HG02798 (cell line): ENCODE measurements at regions not wholly inside any gene's neighbourhood (a gene's known extent, or its start where the extent isn't known, plus 50 kb on each side); places are given as distances from the start of the nearest gene placed in this dataset.
"Not testable (repeated sequence)": the region's sequence is repeated elsewhere in the genome, so short reads cannot be mapped to it uniquely, and the experiment has no call there.

Experiments used
- ATAC-seq: cut with Tn5 transposase; IDR thresholded peaks from one replicate; pipeline ENCODE4 v1.9.1; 2021; ENCODE audit warnings: mild to moderate bottlenecking; ENCODE audit not compliant: unreplicated experiment, poor library complexity

DNA sequence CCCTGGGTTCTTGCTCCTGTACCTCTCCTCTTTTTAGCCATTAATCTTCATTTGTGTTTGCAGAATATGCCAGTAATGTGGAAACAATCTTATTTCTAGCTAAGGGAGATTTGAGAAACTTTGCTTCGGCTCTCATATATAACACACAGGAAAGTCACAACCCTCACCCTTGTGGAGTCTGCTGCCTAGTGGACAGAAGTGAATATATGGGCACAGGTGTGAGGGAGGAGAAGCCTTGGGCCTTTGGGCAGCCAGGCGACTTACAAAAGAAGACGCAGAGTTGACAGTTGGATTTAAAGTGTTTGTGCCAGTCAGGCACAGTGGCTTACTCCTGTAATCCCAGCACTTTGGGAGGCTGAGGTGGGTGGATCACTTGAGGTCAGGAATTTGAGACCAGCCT is 181.8 kb upstream of the TBL1XR1 start:
- peak; percentile 44 for ATAC-seq

DNA sequence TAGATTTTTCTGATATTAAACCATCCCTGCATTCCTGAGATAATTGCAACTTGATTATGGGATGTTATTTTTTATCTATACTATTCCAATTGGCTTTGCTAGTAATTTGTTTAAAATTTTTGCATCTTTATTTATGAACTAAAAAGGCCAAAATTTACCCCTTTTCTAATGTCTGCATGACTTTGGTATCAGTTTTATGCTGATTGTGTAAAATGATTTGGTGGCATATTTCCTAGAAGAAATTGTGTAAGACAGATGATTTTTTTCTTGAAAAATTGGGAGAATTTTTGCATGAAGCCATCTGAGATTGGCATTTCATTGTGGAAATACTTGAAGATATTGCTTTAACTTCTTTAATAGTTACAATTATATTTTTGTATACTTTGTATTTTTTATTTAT is 183.8 kb upstream of the TBL1XR1 start:
- ATAC-seq: no peak

DNA sequence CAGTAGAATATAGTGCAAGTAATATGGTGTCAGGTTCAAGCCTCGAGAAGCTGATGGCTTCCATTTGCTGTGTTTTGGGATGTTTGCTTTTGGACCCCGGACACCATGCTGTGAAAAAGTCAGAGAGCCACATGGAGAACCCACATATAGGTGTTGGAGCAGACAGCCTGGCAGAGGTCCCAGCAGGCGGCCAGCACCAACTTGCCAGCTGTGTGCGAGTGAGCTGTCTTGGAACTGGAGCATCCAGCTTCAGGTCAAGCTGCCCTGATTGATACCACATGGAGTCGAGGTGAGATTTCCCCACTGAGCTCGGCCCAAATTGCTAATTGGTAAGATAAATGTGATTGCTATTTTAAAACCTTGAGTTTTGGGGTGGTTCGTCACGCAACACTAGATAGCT is 185.7 kb upstream of the TBL1XR1 start:
- no peak for ATAC-seq

DNA sequence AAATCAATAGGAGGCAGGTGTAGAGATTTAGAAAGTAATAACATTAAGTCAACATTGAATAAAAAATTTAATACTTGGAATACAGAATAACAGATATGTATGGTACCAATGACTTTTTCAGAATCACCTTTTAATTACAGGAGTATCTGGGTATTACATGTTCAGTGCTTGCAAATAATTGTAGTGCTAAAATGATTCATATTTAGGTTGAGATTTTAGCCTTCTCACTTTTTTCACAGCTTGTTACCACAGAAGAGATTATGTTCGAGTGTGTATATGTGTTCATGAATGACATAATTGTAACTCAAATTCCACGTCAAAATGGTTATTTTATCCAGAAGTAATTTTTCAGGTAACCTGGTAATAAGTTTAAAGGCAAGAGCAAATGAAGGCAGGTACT is 187.9 kb upstream of the TBL1XR1 start:
- ATAC-seq: no peak

DNA sequence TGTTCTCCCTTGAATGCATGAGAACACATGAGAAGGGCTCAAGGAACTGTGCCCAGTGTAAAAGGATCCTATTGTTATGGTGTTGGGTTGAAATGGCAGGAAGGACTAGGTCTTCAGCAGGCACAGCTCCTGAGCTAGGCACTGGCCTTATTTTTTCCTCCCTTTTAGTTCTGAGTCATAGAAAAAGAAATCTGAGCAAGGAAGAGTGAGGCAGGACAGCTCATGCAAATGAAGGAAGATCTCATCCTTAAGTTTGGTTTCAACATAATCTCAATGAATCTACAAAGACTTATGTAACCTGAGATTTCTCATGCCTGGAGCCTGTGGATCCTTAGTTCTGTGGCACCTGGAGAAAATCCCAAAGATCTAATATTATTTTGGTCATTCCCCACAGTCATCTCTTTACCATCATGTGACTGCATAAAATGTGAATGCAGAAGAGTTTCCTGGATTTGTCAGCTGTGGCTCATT is 188.6 kb upstream of the TBL1XR1 start:
- ATAC-seq: no peak

DNA sequence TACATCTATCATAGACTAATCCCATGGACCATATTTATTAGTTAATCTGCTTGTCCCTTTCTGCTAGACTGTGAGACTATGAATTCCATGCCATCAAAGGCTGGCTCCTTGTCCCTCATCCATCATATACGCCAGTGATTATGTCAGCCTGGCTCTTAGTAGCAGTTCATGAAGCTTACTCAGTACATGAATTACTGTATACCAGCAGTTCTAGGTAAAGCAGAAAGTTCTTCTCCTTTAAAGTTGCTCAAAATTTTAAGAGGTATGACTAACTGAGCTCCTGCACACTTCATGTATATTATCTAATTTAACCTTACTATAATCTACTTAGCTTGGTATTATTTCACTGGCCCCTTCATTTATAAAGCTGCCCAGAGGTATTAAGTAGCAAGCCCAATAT is 190.9 kb upstream of the TBL1XR1 start:
- no peak for ATAC-seq

DNA sequence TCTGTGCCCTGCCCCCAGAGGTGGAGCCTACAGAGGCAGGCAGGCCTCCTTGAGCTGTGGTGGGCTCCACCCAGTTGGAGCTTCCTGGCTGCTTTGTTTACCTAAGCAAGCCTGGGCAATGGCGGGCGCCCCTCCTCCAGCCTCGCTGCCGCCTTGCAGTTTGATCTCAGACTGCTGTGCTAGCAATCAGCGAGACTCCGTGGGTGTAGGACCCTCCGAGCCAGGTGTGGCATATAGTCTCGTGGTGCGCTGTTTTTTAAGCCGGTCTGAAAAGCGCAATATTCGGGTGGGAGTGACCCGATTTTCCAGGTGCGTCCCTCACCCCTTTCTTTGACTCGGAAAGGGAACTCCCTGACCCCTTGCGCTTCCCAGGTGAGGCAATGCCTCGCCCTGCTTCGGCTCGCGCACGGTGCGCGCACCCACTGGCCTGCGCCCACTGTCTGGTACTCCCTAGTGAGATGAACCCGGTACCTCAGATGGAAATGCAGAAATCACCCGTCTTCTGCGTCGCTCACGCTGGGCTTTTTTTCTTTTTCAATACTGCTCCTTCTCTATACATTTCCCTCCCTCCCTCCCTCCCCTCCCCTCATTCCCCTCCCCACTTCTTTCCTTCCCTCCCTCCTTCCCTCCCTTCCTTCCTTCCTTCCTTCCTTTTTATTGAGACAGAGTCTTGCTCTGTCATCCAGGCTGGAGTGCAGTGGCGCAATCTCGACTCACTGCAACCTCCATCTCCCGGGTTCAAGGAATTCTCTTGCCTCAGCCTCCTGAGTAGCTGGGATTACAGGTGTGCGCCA is 197.1 kb upstream of the TBL1XR1 start:
- not testable (repeated sequence) for ATAC-seq

DNA sequence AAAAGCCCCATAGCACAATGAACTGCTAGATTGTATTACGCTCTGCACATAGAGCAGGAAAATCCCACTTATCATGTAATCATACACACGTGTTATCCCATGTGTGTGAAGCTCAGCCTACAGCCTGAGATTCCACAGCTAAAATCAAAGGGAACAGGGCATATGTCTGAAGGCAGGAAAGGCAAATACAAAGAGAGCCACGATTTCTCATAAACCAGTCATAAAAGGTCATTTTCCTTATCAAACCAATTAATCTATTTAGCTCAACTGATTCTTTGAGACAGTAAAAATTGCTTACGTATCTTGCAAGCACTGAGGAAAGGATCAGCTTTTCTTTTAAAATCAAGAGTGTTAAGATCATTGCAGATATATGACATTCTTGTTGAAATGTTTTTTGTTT is 199.5 kb upstream of the TBL1XR1 start:
- no peak for ATAC-seq

DNA sequence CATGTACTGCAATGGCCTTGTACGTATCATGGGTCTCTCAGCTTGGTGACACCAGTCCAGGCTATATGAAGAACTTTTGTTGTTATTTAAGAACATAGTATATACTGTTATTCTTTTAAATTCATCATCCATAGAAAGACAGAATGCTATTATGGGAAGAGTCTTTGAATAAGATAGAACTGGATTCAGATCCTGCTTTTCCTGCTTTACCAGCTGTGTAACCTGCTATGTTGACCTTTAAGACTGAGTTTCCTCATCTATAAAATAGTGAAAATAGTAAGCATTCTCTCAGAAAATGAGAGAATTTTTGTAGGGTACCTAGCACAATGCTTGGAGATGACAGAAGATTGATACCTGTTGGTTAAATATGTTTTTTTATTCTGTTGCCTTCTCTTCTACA is 204.1 kb upstream of the TBL1XR1 start:
- no peak for ATAC-seq

DNA sequence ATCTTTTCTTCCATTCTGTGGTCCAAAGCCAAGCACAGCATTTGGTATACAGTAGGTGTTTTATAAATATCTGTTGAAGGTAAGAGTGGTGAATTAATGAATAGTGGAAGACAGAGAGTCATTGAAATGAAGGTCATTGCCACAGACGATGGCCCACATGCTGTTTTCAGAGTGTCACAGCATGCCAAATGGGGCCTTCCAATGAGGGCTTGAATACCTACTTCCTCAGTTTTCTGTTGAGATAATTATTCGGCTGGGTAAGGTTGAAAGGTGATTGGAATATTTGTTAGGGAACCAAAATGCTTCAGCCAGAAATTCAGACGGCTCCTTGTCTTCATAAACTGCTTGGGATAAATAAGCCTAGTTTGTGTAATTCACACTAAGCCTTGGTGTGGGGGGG is 205.3 kb upstream of the TBL1XR1 start:
- no peak for ATAC-seq

DNA sequence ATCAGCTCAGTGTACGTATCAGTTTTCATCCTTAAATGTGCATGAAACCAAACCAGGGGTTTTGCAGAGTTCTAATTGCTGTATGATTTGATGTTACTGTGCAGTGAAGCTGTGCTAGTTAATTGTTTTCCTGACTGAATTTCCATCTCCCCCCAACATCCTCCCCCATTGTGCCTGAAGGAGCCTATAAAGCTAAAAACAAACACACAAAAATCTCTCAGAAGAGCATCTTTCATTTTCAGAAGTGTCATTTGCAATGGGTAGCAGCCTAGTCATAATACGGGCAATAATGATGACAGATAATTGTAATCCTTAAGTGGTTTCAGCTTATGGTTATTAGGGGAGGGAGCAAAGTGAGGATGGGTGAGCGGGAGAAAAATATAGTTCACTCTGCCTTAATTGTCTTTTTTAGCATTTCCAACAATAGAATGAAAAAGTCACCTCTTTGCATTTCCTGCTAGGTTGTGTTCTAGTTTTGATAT is 207.9 kb upstream of the TBL1XR1 start:
- no peak for ATAC-seq

DNA sequence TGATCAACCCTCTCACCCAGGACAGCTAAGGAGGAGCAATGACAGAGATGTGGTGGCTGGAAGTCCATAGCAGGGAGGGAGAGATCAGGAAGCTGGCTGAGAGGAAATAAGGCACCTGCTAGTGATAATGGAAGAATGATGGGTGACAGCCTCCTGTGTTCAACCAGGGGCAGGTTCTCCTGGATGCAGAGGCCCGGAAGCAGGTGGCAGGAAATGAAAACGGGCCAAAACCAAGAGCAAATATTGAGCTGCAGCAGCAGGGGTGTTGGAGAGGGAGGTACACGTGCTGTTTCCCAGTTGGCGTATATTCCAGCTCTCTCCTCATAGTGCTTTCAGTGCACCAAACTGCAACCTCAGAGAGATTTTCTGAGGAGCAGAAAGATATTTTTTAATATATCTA is 213.4 kb upstream of the TBL1XR1 start:
- ATAC-seq: no peak

DNA sequence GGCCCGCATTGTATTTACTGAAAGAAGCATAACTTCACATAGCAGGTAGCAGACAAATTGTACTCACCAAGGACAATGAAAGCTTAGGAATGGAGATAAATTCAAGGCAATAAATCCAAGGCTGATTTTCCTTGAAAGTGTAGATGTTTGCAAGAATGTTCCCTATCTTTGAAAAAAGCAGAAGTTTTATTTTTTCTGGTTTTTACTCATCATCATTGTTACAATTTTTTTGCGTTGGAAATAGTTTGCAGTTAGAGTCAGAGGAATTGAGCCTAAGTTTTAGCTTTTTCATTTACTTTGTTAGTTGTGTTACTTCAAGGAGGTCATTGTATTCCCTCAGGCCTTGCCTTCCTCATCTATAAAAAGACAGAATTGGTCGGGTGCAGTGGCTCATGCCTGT is 213.9 kb upstream of the TBL1XR1 start:
- ATAC-seq: no peak

DNA sequence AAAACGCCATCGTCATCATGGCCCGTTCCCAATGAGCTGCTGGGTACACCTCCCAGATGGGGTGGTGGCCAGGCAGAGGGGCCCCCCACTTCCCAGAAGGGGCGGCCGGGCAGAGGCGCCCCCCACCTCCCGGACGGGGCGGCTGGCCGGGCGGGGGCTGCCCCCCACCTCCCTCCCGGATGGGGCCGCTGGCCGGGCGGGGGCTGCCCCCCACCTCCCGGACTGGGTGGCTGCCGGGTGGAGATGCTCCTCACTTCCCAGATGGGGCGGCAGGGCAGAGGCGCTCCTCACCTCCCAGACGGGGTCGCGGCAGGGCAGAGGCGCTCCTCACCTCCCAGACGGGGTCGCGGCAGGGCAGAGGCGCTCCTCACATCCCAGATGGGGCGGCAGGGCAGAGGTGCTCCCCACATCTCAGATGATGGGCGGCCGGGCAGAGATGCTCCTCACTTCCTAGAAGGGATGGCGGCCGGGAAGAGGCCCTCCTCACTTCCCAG is 215.4 kb upstream of the TBL1XR1 start:
- not testable (repeated sequence) for ATAC-seq

DNA sequence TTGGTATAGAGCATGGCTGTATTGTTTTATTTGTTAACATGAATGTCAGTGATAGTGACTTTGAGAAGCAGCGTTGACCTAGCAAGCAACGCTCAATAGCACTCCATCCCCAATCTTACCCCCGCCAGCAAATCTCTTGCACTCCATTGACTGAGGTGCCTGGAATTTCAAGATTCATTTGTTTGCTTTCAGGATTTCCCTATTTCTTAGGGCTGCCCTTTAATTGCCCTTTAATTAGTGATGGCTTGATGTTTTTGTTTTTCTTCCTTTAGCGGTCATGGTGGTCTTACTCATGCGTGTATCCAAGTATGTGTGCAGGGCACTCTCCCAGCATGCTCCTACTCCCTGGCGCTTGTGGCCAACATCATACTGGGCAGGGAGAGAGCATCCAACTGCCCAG is 216.8 kb upstream of the TBL1XR1 start:
- no peak for ATAC-seq

DNA sequence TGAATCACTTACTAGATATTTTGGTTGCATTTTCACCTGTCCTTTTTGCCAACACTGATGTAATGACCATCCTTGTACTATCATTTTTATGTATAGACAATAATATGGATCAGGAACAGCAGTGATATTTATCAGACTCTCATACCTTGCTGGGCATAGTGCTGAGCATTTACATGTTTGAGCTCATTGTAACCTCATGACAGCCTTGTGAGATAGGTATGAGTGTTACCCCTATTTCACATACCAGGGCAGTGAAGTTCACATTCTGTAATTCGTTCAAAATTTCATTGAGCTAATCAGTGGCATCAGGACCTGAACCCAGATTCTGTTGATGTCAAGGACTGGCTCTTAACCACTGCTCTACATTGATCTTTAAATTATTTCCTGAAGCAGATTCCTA is 221.5 kb upstream of the TBL1XR1 start:
- ATAC-seq: no peak

DNA sequence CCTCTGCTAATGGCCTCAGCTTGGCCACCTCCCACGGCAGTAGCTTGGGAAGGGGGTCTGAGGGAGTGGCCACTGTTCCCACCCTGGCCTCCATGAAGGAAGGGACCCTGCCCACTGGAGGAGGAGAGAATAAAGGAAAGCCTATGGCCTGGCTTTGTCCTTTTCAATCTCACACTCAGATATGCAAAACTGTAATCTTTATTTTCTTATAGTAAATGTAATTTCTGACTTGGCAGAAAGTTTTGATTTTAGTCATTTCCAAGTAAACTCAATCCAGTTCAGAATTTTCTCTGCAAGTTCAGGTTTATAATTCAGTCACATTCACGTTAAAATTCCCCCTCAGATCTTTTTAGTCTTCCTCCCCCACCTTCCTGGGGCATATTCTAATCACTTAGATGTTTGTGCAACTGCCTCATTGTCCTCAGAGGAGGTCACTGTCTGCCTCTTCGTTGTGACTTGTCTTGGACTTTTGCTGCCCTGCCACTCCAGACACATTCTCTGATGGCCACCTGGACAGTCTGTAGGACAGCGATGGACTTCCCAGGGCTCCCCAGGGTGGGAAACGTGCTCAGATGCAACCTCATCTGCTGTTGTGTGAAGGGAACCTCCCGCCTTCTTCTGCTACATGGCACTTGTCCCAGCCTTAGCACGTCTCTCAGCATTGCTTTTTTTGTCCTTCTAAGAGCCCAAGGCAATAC is 222.8 kb upstream of the TBL1XR1 start:
- peak; percentile 44 for ATAC-seq

DNA sequence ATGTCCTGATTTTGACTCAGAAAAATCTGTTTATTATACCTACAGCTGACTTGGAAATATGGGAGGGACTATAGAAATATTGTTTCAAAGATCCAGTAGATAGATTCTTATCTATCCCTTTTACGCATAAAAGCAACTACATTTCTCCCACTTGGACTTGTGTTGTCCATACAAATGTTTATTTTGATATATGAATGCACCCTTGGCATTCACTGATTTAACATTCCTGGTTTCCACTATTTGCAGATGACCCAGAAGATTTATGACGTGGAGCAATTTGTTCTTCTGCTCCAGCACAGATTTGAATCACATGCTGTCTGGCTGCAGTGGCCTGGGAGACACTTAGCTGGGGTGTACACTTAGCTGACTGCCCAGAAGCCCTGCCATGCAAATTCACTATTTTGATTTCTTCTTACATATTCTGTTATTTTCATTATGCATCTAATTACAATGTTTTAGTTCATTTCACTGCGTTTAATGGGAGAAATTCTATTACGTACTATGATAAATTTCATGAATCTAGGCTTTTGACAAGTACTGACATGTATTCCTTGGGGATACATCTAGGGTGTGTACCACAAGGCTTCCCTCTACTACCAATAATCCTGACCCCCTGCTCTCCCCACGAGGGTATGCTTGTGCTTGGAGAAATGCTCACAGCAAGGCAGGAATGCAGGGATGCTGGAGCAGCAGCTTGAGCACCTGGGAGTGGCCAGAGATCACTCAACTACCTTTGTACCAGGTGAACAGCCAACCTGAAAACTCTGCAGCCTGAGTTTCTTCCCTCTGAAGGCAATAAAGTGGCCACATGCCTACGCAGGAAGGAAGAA is 223.6 kb upstream of the TBL1XR1 start:
- ATAC-seq: no peak

DNA sequence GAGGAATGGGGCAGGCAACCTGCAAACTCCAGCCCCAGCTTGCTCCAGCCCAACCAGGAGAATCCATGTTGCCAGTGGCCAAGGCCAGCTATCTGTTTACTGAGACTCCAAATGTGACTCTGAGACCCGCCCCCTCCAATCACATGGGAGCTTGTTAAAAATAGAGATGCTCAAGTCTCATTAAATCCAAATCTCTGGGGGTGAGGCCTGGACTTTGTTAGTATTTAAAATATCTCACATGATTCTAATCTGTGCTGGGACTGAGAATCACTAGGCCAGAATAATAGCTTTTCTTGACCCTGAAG is 224.2 kb upstream of the TBL1XR1 start:
- no peak for ATAC-seq

DNA sequence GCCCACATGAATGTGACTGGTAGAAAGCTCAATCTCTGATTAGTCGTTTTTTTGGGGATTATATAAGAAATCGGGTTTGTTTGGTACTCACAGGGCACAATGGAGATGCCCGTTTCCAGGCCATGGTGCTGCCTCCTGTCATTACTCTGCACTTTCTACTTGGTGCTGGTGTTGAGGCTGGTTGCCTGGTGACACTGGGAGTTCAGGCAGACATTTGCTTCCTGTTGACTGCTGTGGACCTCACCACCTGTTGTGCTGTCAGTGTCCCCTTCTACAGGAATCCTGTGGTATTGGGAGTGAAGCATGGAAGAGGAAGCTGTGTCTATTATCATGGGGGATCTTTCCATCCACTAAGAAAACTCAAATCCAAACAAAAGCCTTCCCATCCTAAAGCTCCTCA is 227.2 kb upstream of the TBL1XR1 start:
- ATAC-seq: no peak

DNA sequence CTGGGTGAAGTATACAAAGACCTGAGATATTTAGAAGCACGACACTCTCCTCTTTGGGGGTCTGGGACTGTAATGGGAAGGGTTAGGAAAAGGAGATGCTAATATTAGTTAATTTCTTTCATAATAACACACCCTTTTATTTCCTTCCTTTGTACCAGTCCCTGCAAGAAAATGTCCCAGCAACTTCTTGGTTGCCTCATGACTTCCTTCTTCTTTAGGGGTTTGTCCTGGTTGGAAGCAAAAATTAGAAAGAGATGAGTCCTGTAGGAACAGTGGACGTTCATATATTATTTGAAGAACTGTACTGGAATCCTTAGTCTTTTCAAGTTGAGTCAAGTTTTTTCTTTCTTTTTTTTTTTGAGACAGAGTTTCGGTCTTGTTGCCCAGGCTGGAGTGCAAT is 227.8 kb upstream of the TBL1XR1 start:
- ATAC-seq: no peak
